ENCODE measurements at regions not wholly inside any gene's neighbourhood (a gene's known extent, or its start where the extent isn't known, plus 50 kb on each side); places are given as distances from the start of the nearest gene placed in this dataset.

GRCh38 chr2:890214-890613 lies 60.4 kb upstream of the SNTG2 start:
- in situ Hi-C loops (cut with HindIII; ENCODE audit: low pct_unique_long_range_greater_than_20kb, low sequenced_read_pairs) = no loop called here
- ATAC-seq (no peak), DNase-seq (ENCODE audit: low read depth, low spot score) (no peak)
- intact Hi-C loops (cut with micrococcal nuclease; ENCODE audit: unreplicated experiment) = no loop called here
- H3K4me3 ChIP-seq (ENCODE audit: low read depth in 2 of 2, low read length in 2 of 2) = no peak overlapping the region
- TF ChIP-seq TCF7L2 (IDR thresholded peaks at IDR 0.05; ENCODE audit: low read depth, low read length) (no peak), CTCF (IDR thresholded peaks at IDR 0.05) (no peak), REST (IDR thresholded peaks at IDR 0.05; ENCODE audit: insufficient read depth in 1 of 2, low read depth in 2 of 2, low read length in 1 of 2) (no peak), SIN3A (IDR thresholded peaks at IDR 0.05; ENCODE audit: borderline replicate concordance, insufficient read depth, low read depth, low read length) (no peak), POLR2AphosphoS5 (IDR thresholded peaks at IDR 0.05; ENCODE audit: low read depth, low read length) (no peak)
- ChIA-PET POLR2A (no interaction called here), CTCF (no interaction called here)
- H3K27ac ChIP-seq (ENCODE audit: low read length) = no peak overlapping the region
- no peaks in the 10 kb centered on the region for H3K36me3 ChIP-seq (ENCODE audit: control insufficient read depth, insufficient read depth, low read length)
- H3K27me3 ChIP-seq (ENCODE audit: control insufficient read depth, insufficient read depth, low read length) = peaks cover 6% of the 10 kb centered on the region; the same call in 1 of the 2 replicates
- no peaks in the 10 kb centered on the region for H3K9me3 ChIP-seq (ENCODE audit: control insufficient read depth, insufficient read depth, low read depth, low read length)
- 0 out of 2 replicates have a peak, but pooled peaks cover 5% of the 10 kb centered on the region for H3K4me1 ChIP-seq (ENCODE audit: control insufficient read depth, insufficient read depth, low read length)
- no TSS peak for BruUV-seq (replicated peaks)

- Histone ChIP-seq H3K4me1 (ENCODE audit: control insufficient read depth, insufficient read depth, low read length) (0 out of 2 replicates have a peak, but pooled peaks cover 5% of the 10 kb centered on the region), H3K27me3 (ENCODE audit: control insufficient read depth, insufficient read depth, low read length) (peaks cover 6% of the 10 kb centered on the region; the same call in 1 of the 2 replicates), H3K9me3 (ENCODE audit: control insufficient read depth, insufficient read depth, low read depth, low read length) (no peaks in the 10 kb centered on the region), H3K36me3 (ENCODE audit: control insufficient read depth, insufficient read depth, low read length) (no peaks in the 10 kb centered on the region), H3K27ac (ENCODE audit: low read length) (no peak overlapping the region), H3K4me3 (ENCODE audit: low read depth in 2 of 2, low read length in 2 of 2) (no peak overlapping the region)
- BruUV-seq (replicated peaks) = no TSS peak
- intact Hi-C loops (cut with micrococcal nuclease; ENCODE audit: unreplicated experiment) (no loop called here), in situ Hi-C loops (cut with HindIII; ENCODE audit: low pct_unique_long_range_greater_than_20kb, low sequenced_read_pairs) (no loop called here)
- DNase-seq (ENCODE audit: low read depth, low spot score) (no peak), ATAC-seq (no peak)
- POLR2A ChIA-PET = no interaction called here
- CTCF ChIA-PET = no interaction called here
- TF ChIP-seq SIN3A (IDR thresholded peaks at IDR 0.05; ENCODE audit: borderline replicate concordance, insufficient read depth, low read depth, low read length) (no peak), TCF7L2 (IDR thresholded peaks at IDR 0.05; ENCODE audit: low read depth, low read length) (no peak), POLR2AphosphoS5 (IDR thresholded peaks at IDR 0.05; ENCODE audit: low read depth, low read length) (no peak)
Observed at GRCh38 chr2:888906-889566, 61.6 kb upstream of the SNTG2 start.

- ChIA-PET POLR2A (no interaction called here), CTCF (no interaction called here)
- ATAC-seq (no peak), DNase-seq (ENCODE audit: low read depth, low spot score) (no peak)
- intact Hi-C loops (cut with micrococcal nuclease; ENCODE audit: unreplicated experiment) = no loop called here
- BruUV-seq (replicated peaks) = no TSS peak
- Histone ChIP-seq H3K36me3 (ENCODE audit: control insufficient read depth, insufficient read depth, low read length) (no peaks in the 10 kb centered on the region), H3K27ac (ENCODE audit: low read length) (no peak overlapping the region), H3K9me3 (ENCODE audit: control insufficient read depth, insufficient read depth, low read depth, low read length) (no peaks in the 10 kb centered on the region), H3K4me3 (ENCODE audit: low read depth in 2 of 2, low read length in 2 of 2) (no peak overlapping the region), H3K27me3 (ENCODE audit: control insufficient read depth, insufficient read depth, low read length) (peaks cover 9% of the 10 kb centered on the region; the same call in 1 of the 2 replicates), H3K4me1 (ENCODE audit: control insufficient read depth, insufficient read depth, low read length) (0 out of 2 replicates have a peak, but pooled peaks cover 1% of the 10 kb centered on the region)
- in situ Hi-C loops (cut with HindIII; ENCODE audit: low pct_unique_long_range_greater_than_20kb, low sequenced_read_pairs) = no loop called here
- TF ChIP-seq POLR2AphosphoS5 (IDR thresholded peaks at IDR 0.05; ENCODE audit: low read depth, low read length) (no peak), REST (IDR thresholded peaks at IDR 0.05; ENCODE audit: insufficient read depth in 1 of 2, low read depth in 2 of 2, low read length in 1 of 2) (no peak), TCF7L2 (IDR thresholded peaks at IDR 0.05; ENCODE audit: low read depth, low read length) (no peak), SIN3A (IDR thresholded peaks at IDR 0.05; ENCODE audit: borderline replicate concordance, insufficient read depth, low read depth, low read length) (no peak), CTCF (IDR thresholded peaks at IDR 0.05) (no peak)
Observed at GRCh38 chr2:888211-888801, 62.3 kb upstream of the SNTG2 start.
